Gastroesophageal sphincter (tissue), 3 donors: ENCODE measurements at regions not wholly inside any gene's neighbourhood (a gene's known extent, or its start where the extent isn't known, plus 50 kb on each side); places are given as distances from the start of the nearest gene placed in this dataset.

Experiments
- POLR2AphosphoS5 ChIP-seq: sonication (generic); formaldehyde crosslinking; IDR thresholded peaks from one replicate; pipeline ENCODE4 v1.6.1; 2017; ENCODE audit warnings: antibody characterized with exemption
- TF ChIP-seq, protein P1 (sequence below), 4 experiments: fragments of 200-600 bp in 2 of 4; fragments of 450-650 bp in 2 of 4; sonication (generic) in 1 of 4; IDR thresholded peaks; one replicate each; pipeline ENCODE4 v1.5.1; 2017 to 2019; ENCODE audit warnings: antibody characterized with exemption in 4 of 4, mild to moderate bottlenecking in 2 of 4, moderate library complexity in 2 of 4

DNA sequence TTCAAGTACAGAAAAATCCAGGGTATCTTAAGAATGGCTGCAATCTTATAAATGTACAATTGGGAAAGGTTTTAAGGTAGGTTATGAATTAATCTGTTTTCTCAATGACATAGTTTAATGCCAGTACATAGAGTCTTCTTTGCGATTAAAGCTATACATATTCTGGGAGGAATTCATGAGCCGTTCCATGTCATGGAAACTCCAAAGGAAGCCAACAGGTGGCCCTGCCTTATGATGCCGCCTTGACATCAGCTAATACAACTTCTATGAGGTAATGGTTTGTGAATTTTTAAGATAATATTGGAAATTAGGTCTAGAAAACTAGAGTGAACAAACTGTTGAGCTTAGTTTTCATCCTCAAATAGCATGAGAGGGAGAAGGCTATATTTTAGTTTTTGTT lies 713.4 kb downstream of the EFNA5 start:
- no peak for TF ChIP-seq POLR2AphosphoS5
- TF ChIP-seq, protein P1, sequence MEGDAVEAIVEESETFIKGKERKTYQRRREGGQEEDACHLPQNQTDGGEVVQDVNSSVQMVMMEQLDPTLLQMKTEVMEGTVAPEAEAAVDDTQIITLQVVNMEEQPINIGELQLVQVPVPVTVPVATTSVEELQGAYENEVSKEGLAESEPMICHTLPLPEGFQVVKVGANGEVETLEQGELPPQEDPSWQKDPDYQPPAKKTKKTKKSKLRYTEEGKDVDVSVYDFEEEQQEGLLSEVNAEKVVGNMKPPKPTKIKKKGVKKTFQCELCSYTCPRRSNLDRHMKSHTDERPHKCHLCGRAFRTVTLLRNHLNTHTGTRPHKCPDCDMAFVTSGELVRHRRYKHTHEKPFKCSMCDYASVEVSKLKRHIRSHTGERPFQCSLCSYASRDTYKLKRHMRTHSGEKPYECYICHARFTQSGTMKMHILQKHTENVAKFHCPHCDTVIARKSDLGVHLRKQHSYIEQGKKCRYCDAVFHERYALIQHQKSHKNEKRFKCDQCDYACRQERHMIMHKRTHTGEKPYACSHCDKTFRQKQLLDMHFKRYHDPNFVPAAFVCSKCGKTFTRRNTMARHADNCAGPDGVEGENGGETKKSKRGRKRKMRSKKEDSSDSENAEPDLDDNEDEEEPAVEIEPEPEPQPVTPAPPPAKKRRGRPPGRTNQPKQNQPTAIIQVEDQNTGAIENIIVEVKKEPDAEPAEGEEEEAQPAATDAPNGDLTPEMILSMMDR (IDR thresholded peaks at IDR 0.05): no peak
